NT2/D1 (cell line): ENCODE measurements at regions not wholly inside any gene's neighbourhood (a gene's known extent, or its start where the extent isn't known, plus 50 kb on each side); places are given as distances from the start of the nearest gene placed in this dataset.

Experiments
- DNase-seq: peaks from one replicate; pipeline ENCODE4 v3.0.0-alpha.2; 2011; ENCODE audit warnings: low read depth, low spot score
- H3K27me3 ChIP-seq: 2 replicates; pipeline ENCODE4 v1.6.0; 2011; ENCODE audit warnings: mild to moderate bottlenecking; ENCODE audit not compliant: insufficient read length, insufficient read depth
- H3K36me3 ChIP-seq: 2 replicates; pipeline ENCODE4 v1.6.1; 2011; ENCODE audit warnings: mild to moderate bottlenecking, low read length, mixed read lengths; ENCODE audit not compliant: insufficient read depth, insufficient read length
- H3K4me1 ChIP-seq: 2 replicates; pipeline ENCODE4 v1.5.1; 2011; ENCODE audit not compliant: insufficient read depth, insufficient read length
- H3K4me3 ChIP-seq: 2 replicates; pipeline ENCODE4 v1.5.1; 2011; ENCODE audit warnings: low read depth; ENCODE audit not compliant: insufficient read length
- H3K9ac ChIP-seq: 2 replicates; pipeline ENCODE4 v1.6.0; 2011; ENCODE audit warnings: low read depth; ENCODE audit not compliant: insufficient read length
- H3K9me3 ChIP-seq: 2 replicates; pipeline ENCODE4 v1.5.1; 2011; ENCODE audit warnings: mild to moderate bottlenecking, low read length; ENCODE audit not compliant: insufficient read depth
- SUZ12 ChIP-seq: IDR thresholded peaks from 2 replicates; pipeline ENCODE4 v1.6.1; 2011; ENCODE audit not compliant: insufficient read length, insufficient read depth; ENCODE audit errors: extremely low read depth
- YY1 ChIP-seq: IDR thresholded peaks from 2 replicates; pipeline ENCODE4 v1.6.1; 2011; ENCODE audit not compliant: insufficient read length, insufficient read depth
- ZNF274 ChIP-seq: IDR thresholded peaks from 2 replicates; pipeline ENCODE4 v1.6.1; 2011; ENCODE audit warnings: mild to moderate bottlenecking, low read depth, low read length

DNA sequence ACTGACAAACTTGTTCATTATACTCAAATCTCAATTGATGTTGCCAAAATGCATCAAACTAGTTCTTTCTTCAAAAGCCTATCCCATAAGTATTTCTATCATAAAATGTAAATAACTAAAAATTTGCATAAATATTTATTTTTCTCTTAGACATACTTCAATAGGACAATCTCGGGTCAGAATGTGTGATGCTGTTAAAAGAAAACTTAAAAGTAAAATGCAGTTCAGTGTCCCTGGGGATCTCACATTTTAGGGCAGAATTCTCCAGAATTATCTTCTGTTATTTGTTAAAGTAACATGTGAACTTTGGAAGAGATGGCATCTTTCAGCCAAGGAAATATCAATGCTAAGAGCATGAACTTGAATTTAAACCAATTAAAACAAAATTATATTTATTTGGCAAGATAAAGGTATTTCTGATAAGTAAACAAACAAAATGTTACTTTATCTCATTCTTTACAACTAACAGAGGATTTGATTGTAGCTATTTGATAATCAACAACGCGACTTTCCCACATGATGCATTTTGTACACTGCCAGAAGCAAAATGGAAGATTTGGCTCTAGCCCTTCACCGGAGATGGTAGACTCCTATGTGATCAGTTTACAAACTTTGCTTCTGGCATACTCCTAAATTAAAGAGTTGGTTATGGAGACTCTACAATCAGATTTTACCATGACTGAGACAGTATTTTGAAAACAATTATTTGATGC, 169.5 kb upstream of the EDNRB start:
- H3K4me1 ChIP-seq = no peaks in the 10 kb centered on the region
- no peaks in the 10 kb centered on the region for H3K36me3 ChIP-seq
- no peak overlapping the region for H3K4me3 ChIP-seq
- no peak overlapping the region for H3K9ac ChIP-seq
- DNase-seq = no peak
- H3K27me3 ChIP-seq = no peaks in the 10 kb centered on the region
- TF ChIP-seq YY1 (no peak), SUZ12 (no peak), ZNF274 (no peak)
- H3K9me3 ChIP-seq = no peaks in the 10 kb centered on the region

DNA sequence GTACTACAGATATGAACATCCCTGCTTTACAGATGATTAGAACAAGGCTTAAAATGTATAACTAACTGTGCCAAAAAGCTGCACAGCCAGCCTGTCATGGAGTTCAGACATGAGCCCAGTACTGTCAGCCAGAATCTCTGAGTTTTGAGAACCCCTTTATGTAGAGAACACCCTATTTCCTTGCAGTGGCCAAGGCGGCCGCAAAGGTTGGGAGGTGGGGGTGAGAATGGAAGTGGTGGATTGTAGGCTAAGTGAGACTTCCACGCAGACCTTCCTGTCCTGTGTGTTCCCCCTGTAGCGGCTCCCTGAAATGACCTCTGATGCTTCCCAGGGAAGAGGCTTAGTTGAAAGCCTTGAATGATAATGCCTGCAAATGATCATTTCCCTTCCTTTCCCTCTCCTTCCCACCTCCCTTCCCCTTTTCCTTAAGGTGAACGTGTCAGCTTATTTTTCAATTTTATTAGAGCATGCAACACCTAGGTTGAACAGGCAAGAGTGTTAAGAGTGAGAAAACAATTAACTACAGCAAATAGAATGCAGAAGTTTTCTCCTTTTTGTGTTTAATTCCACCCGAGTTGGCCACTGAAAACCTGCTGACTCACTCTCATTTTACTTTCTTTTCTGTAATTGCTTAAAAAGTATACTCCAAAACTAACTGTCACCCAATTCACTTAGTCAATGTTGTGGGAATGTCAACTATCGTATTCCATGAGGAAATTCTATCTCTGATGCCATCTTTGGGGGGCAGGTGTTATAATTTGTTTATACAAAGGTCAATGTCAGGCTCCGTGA, 167.0 kb upstream of the EDNRB start:
- Histone ChIP-seq H3K27me3 (no peaks in the 10 kb centered on the region), H3K4me3 (no peak overlapping the region), H3K9me3 (no peaks in the 10 kb centered on the region), H3K36me3 (no peaks in the 10 kb centered on the region), H3K9ac (no peak overlapping the region), H3K4me1 (no peaks in the 10 kb centered on the region)
- no peak for TF ChIP-seq ZNF274
- TF ChIP-seq SUZ12 = no peak
- TF ChIP-seq YY1 = no peak
- DNase-seq = no peak

DNA sequence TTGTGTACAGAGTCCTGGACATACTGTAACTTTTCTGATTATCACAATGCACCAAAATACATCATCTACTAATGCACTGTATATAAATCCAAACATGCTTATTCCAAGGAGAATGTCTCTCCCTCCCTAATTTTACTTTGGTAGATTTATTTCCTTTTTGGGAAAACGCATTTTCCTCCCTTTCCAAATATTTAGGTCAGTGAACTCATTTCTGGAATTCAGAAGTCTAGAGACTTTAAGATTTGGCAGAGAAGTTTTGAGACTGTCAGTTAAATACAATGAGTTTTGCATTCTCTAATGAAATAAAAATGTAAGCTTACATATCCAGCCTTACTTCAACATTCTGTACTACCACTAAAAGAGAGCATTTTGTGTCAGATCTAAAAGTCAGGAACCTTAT, 165.8 kb upstream of the EDNRB start:
- Histone ChIP-seq H3K9ac (no peak overlapping the region), H3K4me3 (no peak overlapping the region), H3K27me3 (no peaks in the 10 kb centered on the region), H3K9me3 (no peaks in the 10 kb centered on the region), H3K36me3 (no peaks in the 10 kb centered on the region), H3K4me1 (no peaks in the 10 kb centered on the region)
- no peak for TF ChIP-seq ZNF274
- no peak for TF ChIP-seq SUZ12
- no peak for TF ChIP-seq YY1
- DNase-seq = no peak

DNA sequence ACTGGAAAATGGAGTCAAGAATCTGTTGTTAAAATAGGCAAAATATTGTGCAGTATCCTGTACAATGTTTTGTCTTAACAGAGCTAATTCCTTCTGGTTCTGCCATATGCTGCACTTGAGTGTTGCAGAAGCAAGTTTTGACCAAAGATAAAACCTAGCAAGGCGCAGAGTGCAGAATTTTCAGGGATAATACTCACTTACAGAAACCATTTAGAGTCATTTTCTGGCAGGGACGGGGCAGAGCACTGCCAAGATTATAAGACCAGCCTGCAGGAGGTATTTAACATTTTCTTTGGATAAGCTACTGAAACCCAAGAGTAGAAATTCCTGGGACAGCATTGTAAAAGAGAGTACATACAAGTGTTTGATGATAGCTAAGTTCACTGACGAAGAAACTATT, 159.5 kb upstream of the EDNRB start:
- Histone ChIP-seq H3K9me3 (no peaks in the 10 kb centered on the region), H3K4me1 (no peaks in the 10 kb centered on the region), H3K9ac (no peak overlapping the region), H3K27me3 (no peaks in the 10 kb centered on the region), H3K4me3 (no peak overlapping the region), H3K36me3 (no peaks in the 10 kb centered on the region)
- TF ChIP-seq SUZ12 (no peak), YY1 (no peak), ZNF274 (no peak)
- no peak for DNase-seq

DNA sequence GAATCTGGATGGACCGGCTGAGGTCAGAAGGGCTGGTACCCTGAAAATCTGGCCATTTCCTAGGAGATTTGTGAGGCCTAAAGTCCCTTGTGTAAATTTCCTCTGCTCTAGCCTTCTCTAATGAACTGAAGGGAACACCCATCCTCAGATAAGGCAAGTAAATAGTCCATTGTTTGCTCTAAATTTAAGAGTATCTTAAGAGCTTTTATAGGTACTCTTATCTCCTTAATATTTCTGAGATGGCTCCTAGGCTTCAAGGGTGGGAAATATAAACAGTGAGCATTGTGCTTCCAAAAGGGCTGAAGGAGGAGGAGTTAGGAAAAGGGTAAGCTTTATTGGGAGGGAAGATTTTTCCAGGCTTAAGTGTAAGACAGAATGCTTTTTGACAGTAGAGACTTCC, 148.7 kb upstream of the EDNRB start:
- Histone ChIP-seq H3K4me1 (no peaks in the 10 kb centered on the region), H3K9ac (no peak overlapping the region), H3K36me3 (no peaks in the 10 kb centered on the region), H3K4me3 (no peak overlapping the region), H3K9me3 (no peaks in the 10 kb centered on the region), H3K27me3 (no peaks in the 10 kb centered on the region)
- no peak for DNase-seq
- TF ChIP-seq YY1 (no peak), ZNF274 (no peak), SUZ12 (no peak)

DNA sequence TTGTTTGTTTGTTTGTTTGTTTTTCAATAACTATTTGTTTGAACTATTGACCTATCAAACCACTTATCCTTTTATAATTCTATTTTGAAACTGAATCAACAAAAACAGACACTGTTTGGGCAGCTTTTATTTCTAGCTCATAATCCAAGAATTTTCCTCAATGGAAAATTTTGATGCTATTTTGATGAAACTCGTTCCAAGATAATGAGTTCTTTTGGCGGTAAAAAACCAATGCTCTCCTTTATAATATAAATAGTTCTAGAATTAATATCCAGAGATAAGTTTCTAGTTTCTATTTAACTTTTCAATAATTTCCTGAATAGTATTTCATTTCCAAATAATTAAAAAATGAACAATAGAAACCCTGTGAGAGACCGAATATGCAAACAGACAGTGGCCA, 146.5 kb upstream of the EDNRB start:
- TF ChIP-seq YY1 (no peak), ZNF274 (no peak), SUZ12 (no peak)

DNA sequence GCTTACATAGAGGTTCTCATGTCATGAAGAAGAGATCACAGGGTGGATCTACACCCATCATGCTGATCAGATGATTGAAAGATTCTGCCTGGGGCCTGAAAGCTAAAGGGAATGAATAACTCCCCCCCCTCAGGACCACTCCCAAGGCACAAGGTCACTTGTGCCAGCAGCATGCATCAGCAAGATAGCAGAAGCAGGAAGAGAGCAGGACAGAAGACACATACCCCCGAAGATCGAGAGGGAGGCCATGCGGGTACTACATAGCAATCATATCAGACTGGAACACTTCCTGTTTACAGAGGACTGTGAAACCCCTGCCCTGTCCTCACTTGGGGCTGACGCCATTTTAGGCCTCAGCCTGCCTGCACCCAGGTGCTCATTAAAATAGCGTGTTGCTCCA, 143.2 kb upstream of the EDNRB start:
- no peak for DNase-seq
- H3K36me3 ChIP-seq = no peaks in the 10 kb centered on the region
- no peaks in the 10 kb centered on the region for H3K4me1 ChIP-seq
- no peak overlapping the region for H3K4me3 ChIP-seq
- H3K9me3 ChIP-seq = 0 out of 2 replicates have a peak, but pooled peaks cover under 1% of the 10 kb centered on the region
- TF ChIP-seq YY1 (no peak), ZNF274 (no peak), SUZ12 (no peak)
- H3K9ac ChIP-seq = no peak overlapping the region
- H3K27me3 ChIP-seq = no peaks in the 10 kb centered on the region

More for the DNA sequence above, 146.5 kb upstream of the EDNRB start:
- no peak for DNase-seq
- Histone ChIP-seq H3K36me3 (no peaks in the 10 kb centered on the region), H3K4me1 (no peaks in the 10 kb centered on the region), H3K4me3 (no peak overlapping the region), H3K9ac (no peak overlapping the region), H3K9me3 (no peaks in the 10 kb centered on the region), H3K27me3 (no peaks in the 10 kb centered on the region)
